WTC11 (cell line): ENCODE measurements at regions not wholly inside any gene's neighbourhood (a gene's known extent, or its start where the extent isn't known, plus 50 kb on each side); places are given as distances from the start of the nearest gene placed in this dataset.

Experiments used
- ATAC-seq: fragments of 200-7000 bp; cut with Tn5 transposase; 2 replicates; pipeline ENCODE4 v1.10.0; 2021; ENCODE audit warnings: mild to moderate bottlenecking, moderate library complexity
- CTCF ChIA-PET: fragments of 300-600 bp; sonication (Branson Sonifier 250); formaldehyde crosslinking; loops from one replicate; lab custom pipeline; 2021; ENCODE audit warnings: antibody characterized with exemption; lab: Charles Lee
- POLR2A ChIA-PET: fragments of 350-600 bp; sonication (Branson Sonifier 250); formaldehyde crosslinking; loops from one replicate; lab custom pipeline; 2021; ENCODE audit warnings: antibody characterized with exemption; lab: Charles Lee
- DNase-seq: peaks from one replicate; pipeline ENCODE4 v3.0.0; 2021; ENCODE audit warnings: low spot score
- H3K27ac Mint-ChIP-seq: 2 replicates; pipeline ENCODE4 v1.8.0; 2021; ENCODE audit warnings: mixed read lengths
- H3K27me3 Mint-ChIP-seq: 2 replicates; pipeline ENCODE4 v1.8.0; 2021; ENCODE audit warnings: low read depth, mild to moderate bottlenecking, moderate library complexity, mixed read lengths
- H3K36me3 Mint-ChIP-seq: 2 replicates; pipeline ENCODE4 v1.8.0; 2021; ENCODE audit warnings: mixed read lengths
- H3K4me1 Mint-ChIP-seq: 2 replicates; pipeline ENCODE4 v1.8.0; 2022; ENCODE audit warnings: mixed read lengths
- H3K4me3 Mint-ChIP-seq: 2 replicates; pipeline ENCODE4 v1.8.0; 2021; ENCODE audit warnings: mild to moderate bottlenecking, moderate library complexity, mixed read lengths
- H3K9me3 Mint-ChIP-seq: 2 replicates; pipeline ENCODE4 v1.8.0; 2021; ENCODE audit warnings: mixed read lengths
- AR ChIP-seq: fragments of 250-450 bp; sonication (Bioruptor Pico); IDR thresholded peaks from 2 replicates; pipeline ENCODE4 v1.9.0; 2021; ENCODE audit warnings: mild to moderate bottlenecking
- ATF1 ChIP-seq: sonication (generic); formaldehyde crosslinking; IDR thresholded peaks from 2 replicates; pipeline ENCODE4 v1.8.1; 2023; ENCODE audit warnings: mild to moderate bottlenecking, moderate library complexity, missing genetic modification reagents
- ERG ChIP-seq: fragments of 250-450 bp; sonication (Bioruptor Pico); IDR thresholded peaks from 2 replicates; pipeline ENCODE4 v1.8.0; 2021; ENCODE audit warnings: mild to moderate bottlenecking
- ESRRA ChIP-seq: sonication (generic); formaldehyde crosslinking; IDR thresholded peaks from 2 replicates; pipeline ENCODE4 v1.8.1; 2022; ENCODE audit warnings: mild to moderate bottlenecking, missing genetic modification reagents, borderline replicate concordance
- GABPB1 ChIP-seq: sonication (generic); formaldehyde crosslinking; IDR thresholded peaks from 2 replicates; pipeline ENCODE4 v1.8.1; 2023; ENCODE audit warnings: mild to moderate bottlenecking, missing genetic modification reagents
- GRHL2 ChIP-seq: fragments of 250-450 bp; sonication (Bioruptor Pico); IDR thresholded peaks from 2 replicates; pipeline ENCODE4 v1.8.0; 2022; ENCODE audit warnings: mild to moderate bottlenecking, moderate library complexity; ENCODE audit not compliant: insufficient replicate concordance, severe bottlenecking
- IRF2 ChIP-seq: sonication (generic); formaldehyde crosslinking; IDR thresholded peaks from 2 replicates; pipeline ENCODE4 v1.8.0; 2022; ENCODE audit warnings: low read depth, missing genetic modification reagents, borderline replicate concordance
- KAT7 ChIP-seq: sonication (generic); formaldehyde crosslinking; IDR thresholded peaks from 2 replicates; pipeline ENCODE4 v1.8.1; 2023; ENCODE audit warnings: missing genetic modification reagents, mild to moderate bottlenecking, borderline replicate concordance
- NFYB ChIP-seq: sonication (generic); formaldehyde crosslinking; conservative IDR thresholded peaks from 2 replicates; pipeline ENCODE4 v1.8.0; 2022; ENCODE audit warnings: low read depth, missing genetic modification reagents
- OVOL2 ChIP-seq: fragments of 250-450 bp; sonication (Bioruptor Pico); IDR thresholded peaks from 2 replicates; pipeline ENCODE4 v1.9.0; 2021; ENCODE audit warnings: mild to moderate bottlenecking, borderline replicate concordance
- RORB ChIP-seq: fragments of 250-450 bp; sonication (Bioruptor Pico); IDR thresholded peaks from 2 replicates; pipeline ENCODE4 v1.9.0; 2021; ENCODE audit warnings: mild to moderate bottlenecking
- SMAD3 ChIP-seq: sonication (generic); formaldehyde crosslinking; IDR thresholded peaks from 2 replicates; pipeline ENCODE4 v1.8.0; 2022; ENCODE audit warnings: missing genetic modification reagents, mild to moderate bottlenecking, borderline replicate concordance
- SMAD4 ChIP-seq: sonication (generic); formaldehyde crosslinking; IDR thresholded peaks from 2 replicates; pipeline ENCODE4 v1.8.0; 2022; ENCODE audit warnings: mild to moderate bottlenecking, missing genetic modification reagents
- TCF7 ChIP-seq: sonication (generic); formaldehyde crosslinking; IDR thresholded peaks from 2 replicates; pipeline ENCODE4 v1.8.0; 2022; ENCODE audit warnings: mild to moderate bottlenecking, low read depth, missing genetic modification reagents, moderate library complexity
- TEAD4 ChIP-seq: sonication (generic); formaldehyde crosslinking; IDR thresholded peaks from 2 replicates; pipeline ENCODE4 v1.8.0; 2022; ENCODE audit warnings: mild to moderate bottlenecking, missing genetic modification reagents
- USF2 ChIP-seq: sonication (generic); formaldehyde crosslinking; IDR thresholded peaks from 2 replicates; pipeline ENCODE4 v1.8.1; 2023; ENCODE audit warnings: mild to moderate bottlenecking, missing genetic modification reagents, moderate library complexity
- ZBTB21 ChIP-seq: sonication (generic); formaldehyde crosslinking; IDR thresholded peaks from 2 replicates; pipeline ENCODE4 v1.8.1; 2023; ENCODE audit warnings: mild to moderate bottlenecking, missing genetic modification reagents, borderline replicate concordance
- ZMAT4 ChIP-seq: fragments of 250-450 bp; sonication (Bioruptor Pico); IDR thresholded peaks from 2 replicates; pipeline ENCODE4 v1.9.0; 2021; ENCODE audit warnings: mild to moderate bottlenecking
- ZNF396 ChIP-seq: fragments of 250-450 bp; sonication (Bioruptor Pico); IDR thresholded peaks from 2 replicates; pipeline ENCODE4 v1.8.0; 2021; ENCODE audit warnings: mild to moderate bottlenecking, moderate library complexity, borderline replicate concordance
- ZNF425 ChIP-seq: fragments of 250-450 bp; sonication (Bioruptor Pico); conservative IDR thresholded peaks from 2 replicates; pipeline ENCODE4 v1.9.0; 2021; ENCODE audit warnings: mild to moderate bottlenecking
- TF ChIP-seq, protein P1 (sequence below): sonication (generic); formaldehyde crosslinking; IDR thresholded peaks from 2 replicates; pipeline ENCODE4 v1.8.1; 2022; ENCODE audit warnings: low read depth, missing genetic modification reagents, borderline replicate concordance
- TF ChIP-seq, protein P2 (sequence below): fragments of 250-450 bp; sonication (Bioruptor Pico); IDR thresholded peaks from 2 replicates; pipeline ENCODE4 v1.9.0; 2021; ENCODE audit warnings: moderate library complexity, mild to moderate bottlenecking, inconsistent platforms, borderline replicate concordance

DNA sequence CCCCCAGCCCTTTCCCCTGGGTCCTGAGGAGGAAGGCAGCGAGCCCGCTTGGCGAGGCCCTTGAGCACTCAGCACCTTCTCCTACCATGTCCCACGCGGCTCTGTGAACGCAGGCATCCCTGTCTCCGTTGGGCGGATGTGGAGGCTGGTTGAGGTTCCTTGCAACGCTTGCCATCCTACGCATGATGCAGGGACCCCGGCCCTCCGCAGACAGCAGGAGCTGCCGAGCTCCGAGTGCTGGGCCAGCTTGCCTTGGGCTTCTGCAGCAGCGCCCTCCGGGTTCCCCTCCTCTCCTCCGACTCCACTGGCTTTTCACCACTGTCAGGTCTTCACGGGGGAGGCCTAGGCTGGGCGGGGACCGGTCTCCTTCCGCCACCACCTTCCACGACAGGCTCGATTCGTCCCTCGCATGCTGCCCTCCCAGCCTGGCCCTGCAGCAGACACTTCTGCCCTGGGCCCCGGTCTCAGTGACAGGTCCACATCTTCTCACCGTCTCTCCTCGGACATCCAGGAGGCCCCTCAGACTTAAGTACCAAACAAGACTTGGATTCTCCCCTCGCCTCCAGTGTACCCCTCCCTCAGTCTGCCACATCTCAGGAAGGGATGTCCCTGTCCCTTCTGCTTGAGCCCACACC is 67.6 kb upstream of the HGFAC start (continued):
- no peak for TF ChIP-seq ZNF425
- TF ChIP-seq RORB (CRISPR knock-in tag), result no peak
- no peak for TF ChIP-seq KAT7
- TF ChIP-seq SMAD3 (CRISPR knock-in tag), result no peak
- no peak for TF ChIP-seq ZMAT4 (CRISPR knock-in tag)
- TF ChIP-seq TCF7 (CRISPR knock-in tag), result no peak
- TF ChIP-seq TEAD4 (CRISPR knock-in tag), result no peak
- no peak for TF ChIP-seq ZNF396
- TF ChIP-seq IRF2, result no peak
- no peak for TF ChIP-seq OVOL2 (CRISPR knock-in tag)
- TF ChIP-seq, all 79 proteins: peak for 0

- POLR2A ChIA-PET, result no interaction called here
- Mint-ChIP-seq H3K27ac (no peak overlapping the region), H3K4me3 (no peak overlapping the region), H3K9me3 (peaks cover 18% of the 10 kb centered on the region), H3K4me1 (peaks cover 30% of the 10 kb centered on the region), H3K27me3 (peaks cover 22% of the 10 kb centered on the region), H3K36me3 (peaks cover 21% of the 10 kb centered on the region)
- DNase-seq (no peak), ATAC-seq (no peak)
- CTCF ChIA-PET, result no interaction called here
- TF ChIP-seq, protein P1, sequence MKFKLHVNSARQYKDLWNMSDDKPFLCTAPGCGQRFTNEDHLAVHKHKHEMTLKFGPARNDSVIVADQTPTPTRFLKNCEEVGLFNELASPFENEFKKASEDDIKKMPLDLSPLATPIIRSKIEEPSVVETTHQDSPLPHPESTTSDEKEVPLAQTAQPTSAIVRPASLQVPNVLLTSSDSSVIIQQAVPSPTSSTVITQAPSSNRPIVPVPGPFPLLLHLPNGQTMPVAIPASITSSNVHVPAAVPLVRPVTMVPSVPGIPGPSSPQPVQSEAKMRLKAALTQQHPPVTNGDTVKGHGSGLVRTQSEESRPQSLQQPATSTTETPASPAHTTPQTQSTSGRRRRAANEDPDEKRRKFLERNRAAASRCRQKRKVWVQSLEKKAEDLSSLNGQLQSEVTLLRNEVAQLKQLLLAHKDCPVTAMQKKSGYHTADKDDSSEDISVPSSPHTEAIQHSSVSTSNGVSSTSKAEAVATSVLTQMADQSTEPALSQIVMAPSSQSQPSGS, result no peak
- TF ChIP-seq SMAD3 (CRISPR knock-in tag) (no peak), SMAD4 (CRISPR knock-in tag) (no peak), ZNF396 (no peak), ATF1 (CRISPR knock-in tag) (no peak), ERG (CRISPR knock-in tag) (no peak), IRF2 (no peak), GRHL2 (CRISPR knock-in tag) (no peak)
Observed at GRCh38 chr4:3374667-3375066, 67.1 kb upstream of the HGFAC start.

DNA sequence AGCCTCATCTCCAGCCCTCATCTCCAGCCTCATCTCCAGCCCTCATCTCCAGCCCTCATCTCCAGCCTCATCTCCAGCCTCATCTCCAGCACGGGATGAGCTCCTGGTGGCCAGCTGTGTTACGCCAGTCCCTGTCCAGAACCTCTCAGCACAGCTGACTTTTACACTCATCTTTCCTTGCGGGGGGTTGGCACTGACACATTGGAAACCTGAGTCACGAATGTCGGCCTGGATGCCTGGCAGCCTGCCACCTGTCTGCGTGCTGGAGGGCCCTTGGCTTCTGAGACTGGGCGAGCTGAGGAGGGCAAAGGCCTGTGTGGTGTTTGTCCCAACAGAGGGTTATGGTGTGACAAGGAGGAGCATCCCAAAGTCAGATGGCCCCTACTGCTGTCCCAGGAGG is 66.1 kb upstream of the HGFAC start:
- H3K27me3 Mint-ChIP-seq, result peaks cover 18% of the 10 kb centered on the region
- DNase-seq (no peak), ATAC-seq (no peak)
- H3K9me3 Mint-ChIP-seq, result peaks cover 27% of the 10 kb centered on the region
- ChIA-PET POLR2A (no interaction called here), CTCF (interaction anchor here (1.4 kb wide), 1 partner anchor 59 kb away, joined by 3 read pairs; no protein-coding TSS in a partner anchor)
- H3K36me3 Mint-ChIP-seq, result peaks cover 31% of the 10 kb centered on the region
- H3K27ac Mint-ChIP-seq, result no peak overlapping the region
- no peak overlapping the region for H3K4me3 Mint-ChIP-seq
- peaks cover 20% of the 10 kb centered on the region for H3K4me1 Mint-ChIP-seq
- no peak for TF ChIP-seq ZBTB21 (CRISPR knock-in tag)
- TF ChIP-seq ZMAT4 (CRISPR knock-in tag), result no peak
- no peak for TF ChIP-seq GABPB1 (CRISPR knock-in tag)
- no peak for TF ChIP-seq AR (CRISPR knock-in tag)
- TF ChIP-seq USF2 (CRISPR knock-in tag), result no peak
- no peak for TF ChIP-seq NFYB (CRISPR knock-in tag)
- TF ChIP-seq, protein P2, sequence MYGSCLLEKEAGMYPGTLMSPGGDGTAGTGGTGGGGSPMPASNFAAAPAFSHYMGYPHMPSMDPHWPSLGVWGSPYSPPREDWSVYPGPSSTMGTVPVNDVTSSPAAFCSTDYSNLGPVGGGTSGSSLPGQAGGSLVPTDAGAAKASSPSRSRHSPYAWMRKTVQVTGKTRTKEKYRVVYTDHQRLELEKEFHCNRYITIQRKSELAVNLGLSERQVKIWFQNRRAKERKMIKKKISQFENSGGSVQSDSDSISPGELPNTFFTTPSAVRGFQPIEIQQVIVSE (CRISPR knock-in tag), result no peak
- TF ChIP-seq ESRRA (CRISPR knock-in tag), result no peak
